Upper lobe of right lung (tissue), 1 donor: ENCODE measurements at regions not wholly inside any gene's neighbourhood (a gene's known extent, or its start where the extent isn't known, plus 50 kb on each side); places are given as distances from the start of the nearest gene placed in this dataset.
A peak's percentile ranks its signal among the peaks of the same experiment; 100 is the strongest.

ENCODE experiments used
- ATAC-seq: fragments of 200-7000 bp; cut with Tn5 transposase; one replicate; pipeline ENCODE4 v1.9.1; 2020; ENCODE audit warnings: mild to moderate bottlenecking, moderate library complexity
- DNase-seq: peaks from one replicate; pipeline ENCODE4 v3.0.0-alpha.2; 2020
- H3K27ac ChIP-seq: fragments of 200-600 bp; one replicate; pipeline ENCODE4 v1.8.0; 2022
- H3K27me3 ChIP-seq: fragments of 200-600 bp; one replicate; pipeline ENCODE4 v1.8.0; 2022; ENCODE audit warnings: mild to moderate bottlenecking
- H3K36me3 ChIP-seq: fragments of 200-600 bp; one replicate; pipeline ENCODE4 v1.8.0; 2022
- H3K4me1 ChIP-seq: fragments of 200-600 bp; one replicate; pipeline ENCODE4 v1.8.0; 2022
- H3K4me3 ChIP-seq: fragments of 200-600 bp; one replicate; pipeline ENCODE4 v1.8.0; 2022; ENCODE audit warnings: mild to moderate bottlenecking
- H3K9me3 ChIP-seq: fragments of 200-600 bp; one replicate; pipeline ENCODE4 v1.8.0; 2022
- intact Hi-C: fragments of 100-400 bp; cut with DNase I; formaldehyde crosslinking; loops from one replicate; pipeline ENCODE4 v1.11.0; 2022
- TF ChIP-seq, protein P1 (sequence below): fragments of 200-600 bp; IDR thresholded peaks from one replicate; pipeline ENCODE4 v1.8.0; 2022; ENCODE audit warnings: antibody characterized with exemption
- donor health status: DM: no; HTN: yes; CAD: no; lungs with severe emphysema.

DNA sequence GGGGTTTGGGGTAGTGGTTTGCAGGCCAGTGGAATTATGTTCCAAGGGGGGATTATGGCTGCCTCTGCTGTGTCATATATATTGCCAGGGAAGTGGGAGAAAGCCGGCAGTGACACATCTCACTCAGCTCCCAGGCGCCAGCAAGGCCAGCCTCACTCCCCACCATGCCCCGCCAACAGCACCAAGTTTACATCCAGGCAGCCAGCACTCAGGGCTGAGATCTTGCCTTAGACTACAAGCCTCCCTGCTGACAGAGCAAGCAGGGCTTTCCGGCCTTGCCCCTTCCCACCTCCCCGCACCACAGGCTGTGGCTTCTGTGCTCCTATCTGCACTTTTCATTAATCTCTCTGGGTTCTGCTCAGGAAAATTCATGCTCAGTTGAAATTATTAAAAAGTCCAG lies 385.1 kb downstream of the MZT1 start:
- ATAC-seq (peak; percentile 29), DNase-seq (no peak)
- H3K36me3 ChIP-seq: no peaks in the 10 kb centered on the region
- H3K27me3 ChIP-seq: no peaks in the 10 kb centered on the region
- H3K27ac ChIP-seq: no peak overlapping the region
- no peak overlapping the region for H3K4me3 ChIP-seq
- intact Hi-C loops: no loop called here
- TF ChIP-seq, protein P1, sequence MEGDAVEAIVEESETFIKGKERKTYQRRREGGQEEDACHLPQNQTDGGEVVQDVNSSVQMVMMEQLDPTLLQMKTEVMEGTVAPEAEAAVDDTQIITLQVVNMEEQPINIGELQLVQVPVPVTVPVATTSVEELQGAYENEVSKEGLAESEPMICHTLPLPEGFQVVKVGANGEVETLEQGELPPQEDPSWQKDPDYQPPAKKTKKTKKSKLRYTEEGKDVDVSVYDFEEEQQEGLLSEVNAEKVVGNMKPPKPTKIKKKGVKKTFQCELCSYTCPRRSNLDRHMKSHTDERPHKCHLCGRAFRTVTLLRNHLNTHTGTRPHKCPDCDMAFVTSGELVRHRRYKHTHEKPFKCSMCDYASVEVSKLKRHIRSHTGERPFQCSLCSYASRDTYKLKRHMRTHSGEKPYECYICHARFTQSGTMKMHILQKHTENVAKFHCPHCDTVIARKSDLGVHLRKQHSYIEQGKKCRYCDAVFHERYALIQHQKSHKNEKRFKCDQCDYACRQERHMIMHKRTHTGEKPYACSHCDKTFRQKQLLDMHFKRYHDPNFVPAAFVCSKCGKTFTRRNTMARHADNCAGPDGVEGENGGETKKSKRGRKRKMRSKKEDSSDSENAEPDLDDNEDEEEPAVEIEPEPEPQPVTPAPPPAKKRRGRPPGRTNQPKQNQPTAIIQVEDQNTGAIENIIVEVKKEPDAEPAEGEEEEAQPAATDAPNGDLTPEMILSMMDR: no peak
- H3K9me3 ChIP-seq: no peaks in the 10 kb centered on the region
- no peaks in the 10 kb centered on the region for H3K4me1 ChIP-seq

DNA sequence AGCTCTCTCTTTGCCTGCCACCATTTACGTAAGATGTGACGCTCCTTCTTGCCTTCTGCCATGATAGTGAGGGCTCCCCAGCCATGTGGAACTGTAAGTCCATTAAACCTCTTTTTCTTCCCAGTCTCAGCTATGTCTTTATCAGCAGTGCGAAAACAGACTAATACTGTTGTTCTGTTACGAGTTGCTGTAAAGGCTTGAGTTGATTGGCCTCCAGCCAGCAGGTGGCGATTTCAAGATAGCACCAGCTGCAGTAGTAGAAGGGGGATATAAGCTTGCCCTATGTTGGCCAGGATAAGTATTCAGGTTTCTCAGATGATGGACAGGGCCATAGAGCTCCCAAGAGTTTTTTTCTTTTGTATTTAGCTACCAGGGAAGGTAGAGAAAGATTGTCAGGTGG lies 385.5 kb downstream of the MZT1 start:
- H3K9me3 ChIP-seq: no peaks in the 10 kb centered on the region
- H3K36me3 ChIP-seq: no peaks in the 10 kb centered on the region
- DNase-seq: no peak
- ATAC-seq: no peak
- no peaks in the 10 kb centered on the region for H3K27me3 ChIP-seq
- intact Hi-C loops: no loop called here
- TF ChIP-seq, protein P1: no peak
- H3K4me1 ChIP-seq: no peaks in the 10 kb centered on the region
- H3K4me3 ChIP-seq: no peak overlapping the region
- no peak overlapping the region for H3K27ac ChIP-seq

DNA sequence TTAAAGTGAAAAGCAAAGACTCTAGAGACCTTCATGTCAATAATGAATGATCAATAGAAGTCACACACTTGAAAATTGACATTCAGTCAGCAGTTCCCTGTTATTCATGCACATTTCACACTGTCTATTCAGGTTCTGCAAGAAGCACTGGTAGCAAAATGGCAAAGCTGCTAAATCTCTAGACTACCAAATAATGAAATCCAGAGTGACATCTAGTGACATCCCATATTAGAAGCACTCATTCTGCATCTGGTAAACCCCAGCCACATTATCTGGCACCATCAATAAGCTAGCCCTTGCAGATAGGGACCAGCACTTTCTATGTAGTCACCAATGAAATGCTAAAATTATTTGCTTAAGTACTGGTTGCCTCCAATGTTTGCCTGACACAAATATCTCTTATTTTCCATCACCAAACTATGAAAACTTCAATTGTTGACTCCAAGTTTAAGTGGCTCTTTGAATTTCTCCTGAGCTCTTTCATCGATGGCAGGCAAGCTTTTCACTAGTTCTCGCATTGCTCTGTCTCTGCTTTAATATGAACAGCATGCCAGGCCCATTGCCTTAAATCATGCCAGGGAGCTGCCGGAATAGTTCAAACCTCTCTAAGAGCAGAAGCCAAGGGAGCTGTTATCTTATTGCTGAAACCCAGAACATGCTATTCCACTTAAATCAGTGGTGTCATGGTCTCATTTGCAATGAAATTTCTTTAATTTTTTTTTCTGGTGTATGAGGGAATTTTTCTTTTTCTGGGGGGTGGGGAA lies 409.9 kb downstream of the MZT1 start:
- no peak overlapping the region for H3K4me3 ChIP-seq

DNA sequence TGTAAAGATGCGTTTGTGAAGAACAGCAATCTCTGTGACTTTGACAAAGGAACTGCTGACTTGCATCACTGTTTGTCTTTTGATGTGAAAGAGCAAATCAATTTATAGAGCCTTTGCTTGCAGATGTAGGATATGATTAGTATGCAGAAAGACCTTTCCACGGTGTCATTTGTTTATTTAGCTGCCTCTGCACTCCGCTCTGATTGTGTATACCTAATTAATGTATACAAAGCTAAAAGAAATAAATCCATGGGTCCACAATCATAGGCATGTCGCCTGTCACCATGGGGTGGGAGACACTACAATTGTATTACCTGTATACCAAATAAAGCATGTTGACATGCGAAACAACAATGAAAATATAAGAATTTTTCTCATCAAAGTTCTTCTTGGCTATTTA lies 410.7 kb downstream of the MZT1 start:
- DNase-seq (no peak), ATAC-seq (no peak)
- Histone ChIP-seq H3K9me3 (no peaks in the 10 kb centered on the region), H3K4me3 (no peak overlapping the region), H3K36me3 (no peaks in the 10 kb centered on the region), H3K27me3 (no peaks in the 10 kb centered on the region), H3K4me1 (no peaks in the 10 kb centered on the region), H3K27ac (no peak overlapping the region)
- TF ChIP-seq, protein P1: no peak
- intact Hi-C loops: no loop called here

More for the DNA sequence above, 409.9 kb downstream of the MZT1 start:
- ATAC-seq (no peak), DNase-seq (no peak)
- Histone ChIP-seq H3K27me3 (no peaks in the 10 kb centered on the region), H3K9me3 (no peaks in the 10 kb centered on the region), H3K36me3 (no peaks in the 10 kb centered on the region), H3K4me1 (no peaks in the 10 kb centered on the region), H3K27ac (no peak overlapping the region)
- intact Hi-C loops: no loop called here
- TF ChIP-seq, protein P1: no peak

DNA sequence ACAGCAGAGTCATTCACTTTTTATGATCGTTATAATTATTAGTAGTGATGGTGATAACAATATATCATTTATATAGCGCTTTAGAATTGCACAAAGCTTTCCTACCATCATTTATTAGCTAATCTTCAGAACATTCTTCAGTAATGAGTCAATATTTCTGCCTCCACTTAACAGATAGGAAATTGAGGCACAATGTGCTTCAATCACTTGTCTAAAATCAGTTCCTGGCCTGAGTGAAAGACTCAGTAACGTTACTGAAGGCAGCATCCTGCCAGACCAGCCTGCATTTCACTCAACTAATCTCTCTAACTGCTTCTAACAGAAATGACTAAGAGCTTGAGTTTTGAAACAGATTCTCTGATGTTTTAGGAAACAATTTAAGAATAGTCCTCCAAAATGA lies 412.1 kb downstream of the MZT1 start:
- H3K4me3 ChIP-seq: no peak overlapping the region
- no peaks in the 10 kb centered on the region for H3K27me3 ChIP-seq
- intact Hi-C loops: no loop called here
- no peak overlapping the region for H3K27ac ChIP-seq
- no peaks in the 10 kb centered on the region for H3K36me3 ChIP-seq
- H3K9me3 ChIP-seq: no peaks in the 10 kb centered on the region
- TF ChIP-seq, protein P1: no peak
- no peak for ATAC-seq
- no peaks in the 10 kb centered on the region for H3K4me1 ChIP-seq
- DNase-seq: no peak

DNA sequence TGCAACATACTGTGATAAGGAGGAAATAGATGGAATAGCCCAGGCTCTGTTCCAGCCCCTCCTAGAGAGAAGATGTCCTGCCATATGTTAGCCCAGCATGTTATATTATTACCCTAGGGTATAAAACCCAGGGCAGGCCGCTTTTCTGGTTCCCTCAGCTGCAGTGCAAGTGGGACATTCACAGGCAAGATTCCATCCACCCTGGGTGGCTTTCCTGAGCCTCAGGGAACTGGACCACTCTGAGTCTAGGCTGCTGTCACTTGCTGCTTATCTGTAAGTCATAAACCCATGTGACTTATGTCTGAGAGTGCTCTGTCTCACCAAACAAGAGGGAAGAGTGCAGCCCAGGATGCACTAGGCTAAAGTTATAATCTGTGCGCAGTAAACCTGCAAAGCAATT lies 413.2 kb downstream of the MZT1 start:
- Histone ChIP-seq H3K4me3 (no peak overlapping the region), H3K27ac (no peak overlapping the region), H3K27me3 (no peaks in the 10 kb centered on the region), H3K4me1 (no peaks in the 10 kb centered on the region), H3K9me3 (no peaks in the 10 kb centered on the region), H3K36me3 (no peaks in the 10 kb centered on the region)
- DNase-seq: no peak
- intact Hi-C loops: no loop called here
- TF ChIP-seq, protein P1: no peak
- ATAC-seq: no peak
